ENCODE measurements at regions not wholly inside any gene's neighbourhood (a gene's known extent, or its start where the extent isn't known, plus 50 kb on each side); places are given as distances from the start of the nearest gene placed in this dataset.

DNA sequence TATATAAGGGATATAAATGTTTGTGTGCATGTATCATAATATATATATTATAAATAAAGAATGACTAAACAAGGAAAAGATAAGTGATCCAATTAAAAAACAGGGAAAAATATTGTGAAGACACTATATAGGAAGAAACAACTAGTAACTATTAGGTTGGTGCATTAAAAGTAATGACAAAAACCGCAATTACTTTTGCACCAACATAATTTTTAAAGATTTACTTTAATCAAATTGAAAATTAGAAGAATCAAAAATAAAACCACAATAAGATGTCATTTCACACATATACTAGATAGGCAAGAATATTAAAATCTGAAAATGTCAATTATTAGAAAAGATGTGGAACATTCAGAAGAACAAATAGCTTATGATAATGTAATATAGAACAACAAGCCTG is 595.9 kb downstream of the KCNJ3 start:
- no peak for TF ChIP-seq CTCF (conservative IDR thresholded peaks at IDR 0.05; ENCODE audit: low read depth in 2 of 2)
- no peak for TF ChIP-seq CREB1 (CRISPR knock-in tag; IDR thresholded peaks at IDR 0.05; ENCODE audit: low read depth)
- TF ChIP-seq REST (IDR thresholded peaks at IDR 0.05; ENCODE audit: unreplicated experiment) = no peak
- TF ChIP-seq POLR2AphosphoS5 (IDR thresholded peaks at IDR 0.05; ENCODE audit: low read depth) = no peak
- no peak for TF ChIP-seq EZH2phosphoT487 (IDR thresholded peaks at IDR 0.05; ENCODE audit: unreplicated experiment)
- no peak for TF ChIP-seq EZH2 (IDR thresholded peaks at IDR 0.05; ENCODE audit: low read depth, unreplicated experiment)
- TF ChIP-seq ZNF331 (CRISPR knock-in tag; IDR thresholded peaks at IDR 0.05; ENCODE audit: low read depth) = no peak
- TF ChIP-seq NANOG (IDR thresholded peaks at IDR 0.05; ENCODE audit: borderline replicate concordance) = no peak
- TF ChIP-seq JUNB (IDR thresholded peaks at IDR 0.05; ENCODE audit: unreplicated experiment) = no peak
- TF ChIP-seq STAT1 (IDR thresholded peaks at IDR 0.05; ENCODE audit: unreplicated experiment) = no peak
- TF ChIP-seq ETS1 (IDR thresholded peaks at IDR 0.05) = no peak

Data from GM23338 (cell line).